H1 (cell line): ENCODE measurements at regions not wholly inside any gene's neighbourhood (a gene's known extent, or its start where the extent isn't known, plus 50 kb on each side); places are given as distances from the start of the nearest gene placed in this dataset.

ENCODE experiments used
- CTCF ChIA-PET: fragments of 300-600 bp; sonication (Branson Sonifier 250); formaldehyde crosslinking; loops from one replicate; lab custom pipeline; 2021; ENCODE audit not compliant: partially characterized antibody; lab: Charles Lee
- POLR2A ChIA-PET: fragments of 300-600 bp; sonication (Branson Sonifier 250); formaldehyde crosslinking; loops from one replicate; lab custom pipeline; 2021; ENCODE audit warnings: inconsistent platforms; ENCODE audit not compliant: partially characterized antibody; lab: Charles Lee
- DNase-seq, 2 experiments: peaks; one replicate each; pipeline versions ENCODE4 v3.0.0 to v3.0.0-alpha.2; 2010 to 2022; ENCODE audit warnings: low spot score in 2 of 2, low read depth in 1 of 2, mixed read lengths in 1 of 2
- FAIRE-seq: peaks from 2 replicates; lab custom pipeline; 2011; peaks lifted over from hg19 to GRCh38; lab: Jason Lieb, UNC
- H2AFZ ChIP-seq: 2 replicates; pipeline ENCODE4 v1.8.1; 2012; ENCODE audit warnings: low read length, inconsistent platforms
- H2AK5ac ChIP-seq: 2 replicates; pipeline ENCODE4 v1.6.1; 2013; ENCODE audit warnings: low read depth, low read length
- H2BK120ac ChIP-seq: replicated peaks from 2 replicates; pipeline ENCODE3; 2013; ENCODE audit warnings: low read depth, low read length, inconsistent platforms
- H2BK12ac ChIP-seq: 2 replicates; pipeline ENCODE4 v1.6.1; 2013; ENCODE audit warnings: low read depth, low read length
- H2BK15ac ChIP-seq: 2 replicates; pipeline ENCODE4 v1.6.1; 2013; ENCODE audit warnings: low read length
- H2BK20ac ChIP-seq: 2 replicates; pipeline ENCODE4 v1.6.1; 2013; ENCODE audit warnings: low read length
- H2BK5ac ChIP-seq: 2 replicates; pipeline ENCODE4 v1.6.1; 2013; ENCODE audit warnings: low read depth, low read length
- H3K14ac ChIP-seq: 2 replicates; pipeline ENCODE4 v1.6.1; 2013; ENCODE audit warnings: inconsistent platforms; ENCODE audit not compliant: insufficient read length
- H3K18ac ChIP-seq: 2 replicates; pipeline ENCODE4 v1.6.1; 2013; ENCODE audit warnings: low read length; ENCODE audit errors: extremely low read depth
- H3K23ac ChIP-seq: 2 replicates; pipeline ENCODE4 v1.6.1; 2013; ENCODE audit warnings: inconsistent platforms; ENCODE audit not compliant: insufficient read length
- H3K23me2 ChIP-seq: 2 replicates; pipeline ENCODE4 v1.6.1; 2013; ENCODE audit warnings: low read depth, low read length
- H3K27ac ChIP-seq: 2 replicates; pipeline ENCODE4 v1.6.1; 2011; ENCODE audit warnings: low read depth, low read length, inconsistent platforms
- H3K27me3 ChIP-seq, 4 experiments: replicated peaks in 1 of 4; 1 replicate in 1 of 4; 2 replicates in 3 of 4; pipeline versions ENCODE4 v1.6.1 to v1.8.1; 2011 to 2013; ENCODE audit warnings: low read length in 3 of 4, mild to moderate bottlenecking in 3 of 4, inconsistent platforms in 2 of 4, mixed read lengths in 2 of 4, moderate library complexity in 1 of 4; ENCODE audit not compliant: control insufficient read depth in 3 of 4, insufficient read depth in 3 of 4; ENCODE audit errors: extremely low read depth in 1 of 4
- H3K36me3 ChIP-seq, 4 experiments: 2 replicates each; pipeline versions ENCODE4 v1.6.1 to v1.8.1; 2011 to 2013; ENCODE audit warnings: mild to moderate bottlenecking in 4 of 4, low read length in 3 of 4, moderate library complexity in 2 of 4, control low read depth in 1 of 4, inconsistent platforms in 1 of 4; ENCODE audit not compliant: insufficient read depth in 4 of 4, control insufficient read depth in 2 of 4
- H3K4ac ChIP-seq: replicated peaks from 2 replicates; pipeline ENCODE3; 2013; ENCODE audit warnings: low read length, low read depth, mixed read lengths, inconsistent platforms; ENCODE audit not compliant: insufficient read length
- H3K4me1 ChIP-seq, 4 experiments: replicated peaks in 1 of 4; 1 replicate in 1 of 4; 2 replicates in 3 of 4; pipeline versions ENCODE4 v1.6.1 to v1.8.1; 2011 to 2013; ENCODE audit warnings: low read length in 3 of 4, inconsistent platforms in 2 of 4, mixed read lengths in 1 of 4; ENCODE audit not compliant: insufficient read depth in 4 of 4, control insufficient read depth in 3 of 4
- H3K4me2 ChIP-seq, 2 experiments: 2 replicates each; pipeline versions ENCODE4 v1.6.1 to v1.8.1; 2011 to 2013; ENCODE audit warnings: low read depth in 2 of 2, low read length in 2 of 2, control low read depth in 1 of 2, inconsistent platforms in 1 of 2, mild to moderate bottlenecking in 1 of 2; ENCODE audit not compliant: insufficient read depth in 1 of 2
- H3K4me3 ChIP-seq, 4 experiments: fragments of 200-600, 300-600 bp in 1 of 4; sonication (generic), shearing (Covaris generic), sonication (Bioruptor Twin) in 1 of 4; 2 replicates each; pipeline versions ENCODE4 v1.5.1 to v1.8.1; 2011 to 2016; ENCODE audit warnings: low read length in 4 of 4, low read depth in 3 of 4, control low read depth in 2 of 4, inconsistent platforms in 2 of 4, mild to moderate bottlenecking in 2 of 4, mixed read lengths in 1 of 4, moderate library complexity in 1 of 4; ENCODE audit not compliant: insufficient read depth in 2 of 4; ENCODE audit errors: extremely low read depth in 1 of 4
- H3K56ac ChIP-seq: replicated peaks from 2 replicates; pipeline ENCODE3; 2013; ENCODE audit warnings: low read depth, mild to moderate bottlenecking, mixed read lengths, low read length, inconsistent platforms; ENCODE audit not compliant: insufficient read length
- H3K79me1 ChIP-seq: 2 replicates; pipeline ENCODE4 v1.6.1; 2013; ENCODE audit warnings: low read depth, low read length, control low read depth
- H3K79me2 ChIP-seq, 2 experiments: 2 replicates each; pipeline versions ENCODE4 v1.6.1 to v1.8.1; 2012 to 2013; ENCODE audit warnings: low read length in 2 of 2, mild to moderate bottlenecking in 2 of 2, inconsistent platforms in 1 of 2; ENCODE audit not compliant: insufficient read depth in 2 of 2, control insufficient read depth in 1 of 2
- H3K9ac ChIP-seq, 4 experiments: replicated peaks in 1 of 4; 1 replicate in 1 of 4; 2 replicates in 3 of 4; pipeline versions ENCODE4 v1.6.1 to v1.8.1; 2011 to 2013; ENCODE audit warnings: low read depth in 3 of 4, low read length in 3 of 4, control low read depth in 2 of 4, mild to moderate bottlenecking in 2 of 4, moderate library complexity in 2 of 4, inconsistent platforms in 1 of 4; ENCODE audit errors: extremely low read depth in 1 of 4
- H3K9me3 ChIP-seq, 2 experiments: 2 replicates each; pipeline versions ENCODE4 v1.6.1 to v1.8.1; 2012 to 2013; ENCODE audit warnings: mild to moderate bottlenecking in 2 of 2, moderate library complexity in 2 of 2, control low read depth in 1 of 2, inconsistent platforms in 1 of 2, low read depth in 1 of 2, low read length in 1 of 2, mixed read lengths in 1 of 2; ENCODE audit not compliant: insufficient read depth in 2 of 2
- H4K20me1 ChIP-seq, 2 experiments: replicated peaks in 1 of 2; 2 replicates each; pipeline versions ENCODE3 to v1.8.1; 2011 to 2013; ENCODE audit warnings: inconsistent platforms in 2 of 2, low read length in 2 of 2, mild to moderate bottlenecking in 1 of 2; ENCODE audit not compliant: insufficient read depth in 2 of 2, control insufficient read depth in 1 of 2
- H4K5ac ChIP-seq: 2 replicates; pipeline ENCODE4 v1.6.1; 2013; ENCODE audit warnings: low read length, low read depth, mixed read lengths, inconsistent platforms; ENCODE audit not compliant: insufficient read length
- H4K8ac ChIP-seq: 2 replicates; pipeline ENCODE4 v1.8.0; 2013; ENCODE audit warnings: mild to moderate bottlenecking, moderate library complexity, low read length, inconsistent platforms; ENCODE audit not compliant: insufficient read depth; ENCODE audit errors: extremely low read depth
- H4K91ac ChIP-seq: replicated peaks from 2 replicates; pipeline ENCODE3; 2013; ENCODE audit warnings: low read length, mixed read lengths, inconsistent platforms; ENCODE audit not compliant: insufficient read length
- BCL11A ChIP-seq, 2 experiments: IDR thresholded peaks; one replicate each; pipeline ENCODE4 v1.6.1; 2011; ENCODE audit warnings: low read depth in 2 of 2, low read length in 2 of 2, mild to moderate bottlenecking in 2 of 2
- CEBPB ChIP-seq: IDR thresholded peaks from 2 replicates; pipeline ENCODE4 v1.6.1; 2012; ENCODE audit warnings: low read depth, low read length
- E2F6 ChIP-seq: IDR thresholded peaks from 2 replicates; pipeline ENCODE4 v1.6.1; 2012; ENCODE audit warnings: inconsistent platforms
- EP300 ChIP-seq, 2 experiments: IDR thresholded peaks; 1 replicate in 1 of 2; 2 replicates in 1 of 2; pipeline ENCODE4 v1.6.1; 2011 to 2012; ENCODE audit warnings: low read depth in 2 of 2, low read length in 2 of 2, mild to moderate bottlenecking in 2 of 2, borderline replicate concordance in 1 of 2, inconsistent platforms in 1 of 2, moderate library complexity in 1 of 2
- KDM5A ChIP-seq: fragments of 200-600 bp; IDR thresholded peaks from 2 replicates; pipeline ENCODE4 v1.7.1; 2012; ENCODE audit warnings: mild to moderate bottlenecking, low read length, inconsistent platforms, mixed read lengths
- MAX ChIP-seq: IDR thresholded peaks from 2 replicates; pipeline ENCODE4 v1.6.1; 2012; ENCODE audit warnings: inconsistent platforms
- SIX5 ChIP-seq: IDR thresholded peaks from 2 replicates; pipeline ENCODE4 v1.6.1; 2011; ENCODE audit warnings: mild to moderate bottlenecking, low read depth, low read length
- SUZ12 ChIP-seq: fragments of 200-600 bp; sonication (generic); IDR thresholded peaks from 2 replicates; pipeline ENCODE4 v1.6.1; 2012; ENCODE audit warnings: mild to moderate bottlenecking, inconsistent platforms, low read length, moderate library complexity, mixed read lengths
- TAF1 ChIP-seq: IDR thresholded peaks from 2 replicates; pipeline ENCODE4 v1.6.1; 2011; ENCODE audit warnings: mild to moderate bottlenecking, low read depth, low read length

DNA sequence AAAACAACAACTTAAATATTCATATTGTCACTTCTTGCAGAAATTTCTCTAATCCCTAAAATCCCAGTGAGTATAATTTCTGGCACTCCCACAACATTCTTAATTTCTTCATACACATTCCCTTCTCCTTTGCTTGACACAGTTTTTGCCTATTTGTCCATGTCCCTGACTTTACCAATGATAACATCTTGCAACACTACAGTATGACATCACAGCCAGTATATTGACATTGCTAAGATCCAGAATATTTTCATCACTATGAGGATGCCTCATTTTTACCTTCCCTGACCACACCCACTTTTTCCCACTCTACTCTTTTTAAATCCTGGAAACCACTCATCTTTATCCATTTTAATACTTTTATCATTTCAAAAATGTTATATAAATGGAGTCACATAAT lies 292.3 kb upstream of the GK2 start:
- Histone ChIP-seq H3K27ac (no peak overlapping the region), H3K36me3 (no peaks in the 10 kb centered on the region), H2AK5ac (no peak overlapping the region), H3K9me3 (no peaks in the 10 kb centered on the region), H3K79me1 (no peaks in the 10 kb centered on the region), H4K5ac (no peak overlapping the region), H3K27me3 (no peaks in the 10 kb centered on the region), H3K4me2 (no peak overlapping the region), H3K4me1 (no peaks in the 10 kb centered on the region), H3K56ac (no peak overlapping the region), H3K4ac (no peak overlapping the region), H3K18ac (no peak overlapping the region), H4K20me1 (no peaks in the 10 kb centered on the region), H2BK15ac (no peak overlapping the region), H3K79me2 (no peaks in the 10 kb centered on the region), H3K23me2 (no peaks in the 10 kb centered on the region), H2BK20ac (no peak overlapping the region), H3K14ac (no peak overlapping the region), H3K23ac (no peak overlapping the region), H2BK120ac (no peak overlapping the region), H3K4me3 (no peak overlapping the region), H2AFZ (no peak overlapping the region), H4K8ac (no peak overlapping the region), H2BK12ac (no peak overlapping the region), H3K9ac (no peak overlapping the region), H2BK5ac (no peak overlapping the region), H4K91ac (no peak overlapping the region)
- ChIA-PET POLR2A (no interaction called here), CTCF (interaction anchor here (0.6 kb wide), 1 partner anchor 69 kb away, joined by 3 read pairs; no protein-coding TSS in a partner anchor)
- DNase-seq (no peak), FAIRE-seq (no peak)
- TF ChIP-seq E2F6 (no peak), MAX (no peak), EP300 (IDR thresholded peaks at IDR 0.05; ENCODE audit: borderline replicate concordance in 1 of 2, low read depth in 2 of 2, low read length in 2 of 2) (no peak), BCL11A (IDR thresholded peaks at IDR 0.05; ENCODE audit: low read depth in 2 of 2, low read length in 2 of 2) (no peak), SIX5 (no peak), SUZ12 (no peak), TAF1 (no peak), CEBPB (no peak), KDM5A (no peak)
